ENCODE measurements at regions not wholly inside any gene's neighbourhood (a gene's known extent, or its start where the extent isn't known, plus 50 kb on each side); places are given as distances from the start of the nearest gene placed in this dataset.
A peak's percentile ranks its signal among the peaks of the same experiment; 100 is the strongest.
"Not testable (repeated sequence)": the region's sequence is repeated elsewhere in the genome, so short reads cannot be mapped to it uniquely, and the experiment has no call there.

- DNase-seq (ENCODE audit: low read depth, low spot score): no peak
Measured at GRCh38 chr7:52269669-52270068, 765.8 kb upstream of the POM121L12 start.

DNA sequence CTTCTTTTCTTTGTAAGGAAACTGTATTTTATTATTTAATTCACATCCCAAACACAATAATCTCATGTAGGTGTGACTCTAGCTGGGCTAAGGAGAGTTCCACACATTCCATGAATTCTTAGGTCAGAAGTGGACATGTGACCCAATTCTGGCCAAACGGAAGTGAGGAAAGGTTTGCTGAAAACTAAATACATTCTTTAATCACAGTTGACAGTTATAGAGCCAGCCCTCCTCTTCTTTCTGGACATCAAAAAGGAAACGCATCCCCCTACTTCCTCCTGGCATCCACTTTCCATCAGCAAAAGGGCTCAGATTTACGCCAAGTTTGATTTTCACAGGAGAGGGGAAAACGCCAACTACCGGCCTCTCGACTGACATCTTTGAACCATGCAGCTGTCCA lies 774.4 kb upstream of the POM121L12 start:
- peak; percentile 18 for DNase-seq (ENCODE audit: low read depth, low spot score)

- peak; percentile 26 for DNase-seq (ENCODE audit: low read depth, low spot score)
Measured at GRCh38 chr7:52260046-52260665, 775.3 kb upstream of the POM121L12 start.

- peak; percentile 67 for DNase-seq (ENCODE audit: low read depth, low spot score)
Measured at GRCh38 chr7:52257890-52258289, 777.5 kb upstream of the POM121L12 start.

GRCh38 chr7:52254396-52255010 lies 780.9 kb upstream of the POM121L12 start:
- DNase-seq (ENCODE audit: low read depth, low spot score): no peak

- DNase-seq (ENCODE audit: low read depth, low spot score): no peak
Measured at GRCh38 chr7:52253953-52254352, 781.5 kb upstream of the POM121L12 start.

DNA sequence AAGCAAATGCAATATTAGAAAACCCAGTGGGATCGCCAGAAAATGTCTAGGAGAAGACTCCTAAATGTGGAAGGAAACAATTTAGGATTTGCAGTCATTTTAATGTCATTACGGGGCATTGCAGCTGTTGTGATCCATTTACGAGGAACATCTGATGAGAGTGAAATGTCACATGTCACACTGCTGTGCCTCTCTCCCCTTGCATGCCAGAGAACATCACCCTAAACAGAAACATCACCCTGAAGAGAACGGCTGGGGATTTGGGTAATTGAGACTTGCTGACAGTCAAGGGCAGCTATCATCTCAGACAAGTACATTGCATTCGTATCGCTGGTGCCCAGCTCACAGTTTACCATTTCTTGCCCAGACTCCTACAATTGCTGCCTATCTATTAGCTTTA lies 785.7 kb upstream of the POM121L12 start:
- DNase-seq (ENCODE audit: low read depth, low spot score): no peak

DNA sequence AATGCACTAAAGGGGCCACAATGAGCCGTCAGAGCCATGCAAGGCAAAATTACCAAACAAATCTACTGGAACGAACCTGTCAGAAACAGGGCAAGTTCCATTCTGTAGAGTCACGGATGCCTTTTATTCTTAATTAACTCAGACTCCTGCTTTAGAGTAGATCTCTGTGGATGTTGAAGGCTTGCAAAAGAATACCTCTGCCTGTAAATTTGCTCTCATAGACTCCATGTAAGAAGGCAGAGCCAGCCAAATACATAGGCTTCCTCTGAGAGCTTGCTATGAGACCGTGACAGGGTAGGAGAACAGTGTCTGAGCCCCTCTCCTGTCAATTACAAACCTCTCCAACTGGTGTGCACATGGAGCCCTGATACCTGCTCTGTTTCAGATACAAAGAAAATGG lies 787.9 kb upstream of the POM121L12 start:
- DNase-seq (ENCODE audit: low read depth, low spot score): peak; percentile 28

GRCh38 chr7:52243685-52244084 lies 791.7 kb upstream of the POM121L12 start:
- DNase-seq (ENCODE audit: low read depth, low spot score): no peak

DNA sequence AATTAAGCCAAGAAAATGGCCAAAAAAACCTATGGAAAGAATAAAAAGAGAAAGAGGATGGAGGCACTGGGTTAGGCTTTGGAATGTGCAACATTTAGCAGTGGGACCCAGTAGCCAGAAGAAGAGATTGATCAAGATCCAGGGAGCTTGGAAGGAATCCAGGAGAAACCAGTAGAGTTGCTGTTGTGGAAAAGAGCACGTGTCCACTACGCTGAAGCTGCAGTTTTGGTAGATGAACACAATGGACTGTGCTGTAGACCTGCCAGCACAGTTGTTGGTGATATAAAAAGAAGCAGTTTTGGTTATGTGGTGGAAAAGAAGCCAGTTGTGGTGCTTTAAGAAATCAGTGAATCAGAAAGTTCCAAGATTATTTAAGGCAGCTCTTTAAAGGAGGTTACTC lies 802.2 kb upstream of the POM121L12 start:
- peak; percentile 62 for DNase-seq (ENCODE audit: low read depth, low spot score)

DNA sequence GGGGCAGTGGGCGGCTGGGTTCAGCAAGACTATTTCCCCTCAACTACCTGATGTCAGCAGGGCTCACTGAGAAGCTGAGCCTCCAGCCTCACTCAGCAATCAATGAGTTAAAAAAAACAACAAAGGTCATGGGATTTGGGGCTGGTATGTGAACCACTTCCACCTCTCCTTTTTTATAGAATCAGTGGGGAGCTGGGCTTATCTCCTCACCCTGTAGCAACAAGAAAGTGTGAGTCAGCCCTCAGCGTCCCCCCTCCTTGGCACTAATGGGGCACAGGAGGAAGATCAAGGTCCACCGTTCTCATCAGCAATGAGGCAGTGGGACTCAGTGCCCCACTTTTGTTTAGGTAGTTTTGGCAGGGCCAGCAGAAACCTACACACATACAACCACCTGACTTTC lies 823.5 kb upstream of the POM121L12 start:
- peak; percentile 30 for DNase-seq (ENCODE audit: low read depth, low spot score)

GRCh38 chr7:52209614-52210013 lies 825.8 kb upstream of the POM121L12 start:
- DNase-seq (ENCODE audit: low read depth, low spot score): peak; percentile 27

GRCh38 chr7:52197221-52197620 lies 838.2 kb upstream of the POM121L12 start:
- DNase-seq (ENCODE audit: low read depth, low spot score): no peak

GRCh38 chr7:52195664-52196063 lies 839.8 kb upstream of the POM121L12 start:
- DNase-seq (ENCODE audit: low read depth, low spot score): no peak

- no peak for DNase-seq (ENCODE audit: low read depth, low spot score)
Measured at GRCh38 chr7:52189153-52189778, 846.2 kb upstream of the POM121L12 start.

DNA sequence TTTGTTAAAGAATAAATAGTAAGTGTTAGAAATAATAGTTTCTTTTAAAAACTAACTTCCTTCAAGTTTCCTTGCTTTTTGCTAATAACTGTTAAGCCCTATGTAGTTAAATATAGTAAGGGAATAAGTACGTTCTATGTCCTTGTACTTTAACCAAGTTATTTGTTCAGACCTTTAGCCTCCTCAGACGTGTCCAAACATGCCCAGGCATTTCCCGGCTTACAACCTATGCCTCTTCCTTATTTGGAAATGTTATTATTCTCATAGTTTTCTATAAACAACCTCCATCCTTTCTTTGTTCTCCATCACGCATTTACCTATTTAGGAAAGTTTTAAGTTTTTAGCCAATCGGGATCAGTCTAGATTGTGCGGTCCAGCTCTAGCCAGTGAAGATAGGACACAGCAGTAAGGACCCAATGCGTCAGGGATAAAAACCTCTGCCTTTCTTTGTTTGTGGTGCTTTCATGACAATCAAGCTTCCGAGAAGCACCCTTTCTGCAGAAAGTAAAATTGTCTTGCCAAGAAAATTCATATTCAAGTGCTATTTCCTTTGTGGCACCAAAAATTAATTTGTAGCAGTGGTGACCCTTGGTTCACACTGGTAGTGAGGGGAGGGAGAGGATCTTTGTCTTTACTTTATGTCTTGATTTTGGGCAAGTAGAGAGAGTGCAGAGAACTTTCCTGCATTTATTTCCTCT lies 851.3 kb upstream of the POM121L12 start:
- DNase-seq (ENCODE audit: low read depth, low spot score): no peak

- DNase-seq (ENCODE audit: low read depth, low spot score): no peak
Measured at GRCh38 chr7:52179934-52180333, 855.5 kb upstream of the POM121L12 start.

DNA sequence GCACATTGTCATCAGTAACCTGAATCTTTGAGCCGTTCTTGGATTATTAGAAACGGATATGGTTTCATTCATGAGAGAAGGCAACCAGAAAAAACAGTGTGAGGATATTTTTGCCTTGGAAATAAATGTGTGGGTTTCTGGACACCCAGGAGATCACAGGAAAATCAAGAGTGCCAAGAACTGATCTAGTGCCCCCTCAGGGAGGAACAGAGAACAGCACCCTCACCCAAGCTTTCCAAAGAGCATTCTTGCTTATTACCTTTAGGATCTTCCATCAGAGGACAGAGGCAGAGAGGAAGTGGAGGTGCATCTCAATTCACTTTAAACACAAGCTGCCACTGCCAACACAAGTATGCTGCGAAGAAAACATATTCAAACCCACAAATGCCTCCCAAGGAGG lies 851.5 kb upstream of the COBL start:
- no peak for DNase-seq (ENCODE audit: low read depth, low spot score)

DNA sequence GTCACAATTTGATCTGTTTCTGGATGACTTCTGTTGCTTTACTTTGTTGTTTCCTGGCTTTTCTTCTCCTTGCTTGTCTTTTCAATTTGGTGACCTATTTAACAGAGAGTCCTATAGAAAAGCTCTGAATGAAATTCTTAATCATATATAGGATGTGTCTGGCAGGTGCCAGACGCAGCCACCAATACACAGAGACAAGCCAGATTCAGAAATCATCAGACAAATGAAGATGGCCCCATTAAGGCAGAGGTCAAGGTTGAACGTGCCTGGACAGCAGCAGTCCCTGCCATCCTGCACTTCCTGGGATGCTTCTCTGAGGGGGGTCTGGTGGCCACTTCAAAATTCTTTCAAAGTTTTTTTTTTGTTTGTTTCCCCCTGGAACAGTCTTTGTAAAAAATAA lies 846.7 kb upstream of the COBL start:
- no peak for DNase-seq (ENCODE audit: low read depth, low spot score)

DNA sequence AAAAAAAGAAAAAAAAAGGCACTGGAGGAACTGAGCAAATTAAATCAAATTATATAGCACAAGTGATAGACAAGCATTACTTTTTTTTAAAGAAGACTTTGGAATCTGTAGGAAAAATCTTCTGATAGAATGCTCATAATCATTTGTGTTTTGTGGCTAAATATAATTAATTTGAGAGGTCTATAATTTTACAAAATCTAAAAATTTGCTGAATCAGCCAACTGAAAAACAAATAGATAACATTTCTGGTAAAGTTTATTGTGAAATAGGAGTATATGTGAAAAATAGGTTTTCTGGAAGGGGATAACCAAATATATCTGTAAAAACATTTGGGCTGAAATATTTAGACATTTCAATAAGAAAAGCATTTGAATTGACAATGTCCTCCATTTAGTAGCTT lies 844.9 kb upstream of the COBL start:
- no peak for DNase-seq (ENCODE audit: low read depth, low spot score)

GRCh38 chr7:52159421-52159820 lies 842.8 kb upstream of the COBL start:
- not testable (repeated sequence) for DNase-seq (ENCODE audit: low read depth, low spot score)

DNA sequence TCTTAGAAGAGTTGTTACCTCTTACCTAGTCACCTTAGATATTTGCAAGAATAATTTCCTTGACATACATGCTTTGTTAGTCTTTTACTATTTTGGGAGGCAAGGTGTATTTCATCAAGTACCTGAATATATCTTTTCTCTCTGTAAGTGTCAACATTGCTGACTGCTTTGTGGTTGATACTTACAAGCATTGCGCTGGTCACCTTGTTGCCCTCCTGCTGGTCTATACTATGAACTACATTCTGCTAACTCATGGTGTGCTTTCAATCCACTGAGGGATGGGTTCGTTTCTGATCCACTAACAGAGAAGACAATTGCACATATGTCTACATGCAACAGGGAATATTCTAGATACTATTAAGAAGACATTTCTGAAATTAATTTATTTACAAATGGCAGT lies 837.8 kb upstream of the COBL start:
- no peak for DNase-seq (ENCODE audit: low read depth, low spot score)

GRCh38 chr7:52151559-52151958 lies 835.0 kb upstream of the COBL start:
- no peak for DNase-seq (ENCODE audit: low read depth, low spot score)

Data from astrocyte of the hippocampus (primary cell).